ENCODE measurements at regions not wholly inside any gene's neighbourhood (a gene's known extent, or its start where the extent isn't known, plus 50 kb on each side); places are given as distances from the start of the nearest gene placed in this dataset.
"Not testable (repeated sequence)": the region's sequence is repeated elsewhere in the genome, so short reads cannot be mapped to it uniquely, and the experiment has no call there.

DNA sequence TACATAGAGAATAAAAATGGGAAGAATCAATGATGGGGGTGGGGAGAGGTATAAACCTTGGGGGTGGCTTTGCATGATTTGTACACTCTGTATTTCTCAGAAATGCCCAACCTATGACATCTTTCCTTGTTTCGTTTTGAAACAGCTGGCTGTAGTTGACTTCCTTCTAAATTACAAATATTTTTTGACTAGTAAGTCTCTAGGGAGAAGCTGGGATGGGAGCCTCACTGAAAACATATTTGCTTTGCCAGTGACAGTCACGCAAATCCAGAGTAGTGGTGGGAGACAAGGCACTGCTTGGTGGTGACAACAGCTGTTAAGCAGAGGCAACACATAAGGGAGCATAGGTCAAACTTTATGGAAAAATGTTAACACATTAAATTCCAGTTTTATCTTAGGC lies 440.5 kb downstream of the SEMA3D start:
- DNase-seq: no peak

DNA sequence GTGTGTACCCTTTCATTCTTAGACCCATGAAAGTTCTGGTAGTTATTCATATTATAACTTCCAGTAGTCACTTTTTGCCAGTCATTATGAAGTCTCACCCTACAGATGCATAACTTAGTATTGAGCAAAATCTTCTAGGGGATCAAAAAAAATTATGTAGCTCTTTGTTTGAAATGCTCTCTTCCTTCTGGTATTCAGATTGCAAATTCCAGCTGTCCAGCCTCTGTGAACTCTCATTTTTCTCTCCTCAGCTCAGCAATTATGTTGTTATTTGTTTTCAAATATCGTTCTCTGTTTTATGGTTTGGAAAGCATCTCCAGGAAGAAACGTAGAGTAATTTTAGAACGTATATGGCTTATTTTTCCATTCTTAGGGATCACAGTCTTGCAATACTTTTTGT lies 442.5 kb downstream of the SEMA3D start:
- DNase-seq: no peak
- intact Hi-C loops (cut with DNase I): no loop called here

More for the DNA sequence above, 440.5 kb downstream of the SEMA3D start:
- intact Hi-C loops (cut with DNase I): no loop called here

DNA sequence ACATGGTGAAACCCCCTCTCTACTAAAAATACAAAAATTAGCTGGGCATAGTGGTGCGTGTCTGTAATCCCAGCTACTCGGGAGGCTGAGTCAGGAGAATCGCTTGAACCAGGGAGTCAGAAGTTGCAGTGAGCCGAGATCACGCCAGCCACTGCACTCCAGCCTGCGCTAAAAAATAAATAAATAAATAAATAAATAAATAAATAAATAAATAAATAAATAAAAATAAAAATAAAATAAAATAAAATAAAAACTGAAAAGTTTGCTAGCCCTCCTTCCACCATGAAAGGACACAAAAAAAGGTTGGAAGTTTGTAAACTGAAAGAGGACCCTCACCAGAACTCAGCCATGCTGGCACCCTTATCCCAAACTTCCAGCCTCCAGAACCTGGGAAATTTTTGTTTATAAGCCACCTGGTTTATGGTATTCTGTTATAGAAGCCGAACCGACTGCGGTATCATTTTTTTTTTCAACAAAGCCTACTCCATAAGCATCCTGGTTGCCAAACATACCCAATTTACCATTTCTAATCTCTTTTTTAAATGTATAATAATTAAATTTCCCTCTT lies 448.2 kb downstream of the SEMA3D start:
- intact Hi-C loops (cut with DNase I): no loop called here
- no peak for DNase-seq

DNA sequence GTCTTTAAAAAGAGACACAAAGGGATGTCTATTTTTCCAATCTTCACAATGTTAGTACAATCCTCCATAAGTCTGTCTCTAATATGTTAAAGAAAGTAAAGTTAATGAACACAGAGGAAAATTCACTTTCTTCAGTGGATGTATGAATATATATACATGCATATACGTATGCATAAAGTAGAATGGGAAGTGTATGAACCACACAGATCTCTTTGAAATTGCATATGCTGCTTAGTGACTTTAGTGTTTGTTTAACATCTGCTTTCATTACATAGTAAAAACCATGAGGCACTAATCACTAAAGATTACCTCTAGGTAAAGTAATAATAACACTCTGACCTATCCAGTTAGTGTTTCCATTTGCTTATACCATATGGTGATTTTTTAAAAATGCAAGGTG lies 451.2 kb downstream of the SEMA3D start:
- intact Hi-C loops (cut with DNase I): no loop called here

DNA sequence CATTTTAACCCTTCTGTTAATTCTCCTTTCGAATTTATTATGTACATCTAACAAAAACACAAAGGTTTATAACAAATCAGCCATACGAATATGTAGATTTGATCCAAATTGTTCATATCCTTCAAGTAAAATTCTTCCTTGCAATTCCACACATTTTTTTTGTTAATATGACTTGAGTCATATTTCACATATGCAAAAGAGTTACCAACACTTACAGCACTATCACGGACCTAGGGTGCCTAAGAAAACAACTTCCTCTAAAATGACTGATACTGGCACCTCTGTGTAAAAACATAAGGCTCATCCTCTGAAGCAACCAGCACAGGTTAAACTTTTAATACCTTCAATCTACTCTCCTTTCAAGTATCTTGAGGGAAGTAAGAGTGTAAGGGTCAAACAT lies 451.8 kb downstream of the SEMA3D start:
- intact Hi-C loops (cut with DNase I): no loop called here
- DNase-seq: no peak

More for the DNA sequence above, 451.2 kb downstream of the SEMA3D start:
- no peak for DNase-seq

DNA sequence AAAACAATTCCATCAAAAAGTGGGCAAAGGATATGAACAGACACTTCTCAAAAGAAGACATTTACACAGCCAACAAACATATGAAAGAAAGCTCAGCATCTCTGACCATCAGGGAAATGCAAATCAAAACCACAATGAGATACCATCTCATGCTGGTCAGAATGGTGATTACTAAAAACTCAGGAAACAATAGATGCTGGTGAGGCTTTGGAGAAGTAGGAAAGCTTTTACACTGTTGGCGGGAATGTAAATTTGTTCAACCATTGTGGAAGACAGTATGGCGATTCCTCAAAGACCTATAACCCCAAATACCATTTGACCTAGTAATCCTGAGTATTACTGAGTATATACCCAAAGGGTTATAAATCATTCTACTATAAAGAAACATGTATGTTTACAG lies 452.9 kb downstream of the SEMA3D start:
- DNase-seq; intact Hi-C loops (cut with DNase I): not testable (repeated sequence)

DNA sequence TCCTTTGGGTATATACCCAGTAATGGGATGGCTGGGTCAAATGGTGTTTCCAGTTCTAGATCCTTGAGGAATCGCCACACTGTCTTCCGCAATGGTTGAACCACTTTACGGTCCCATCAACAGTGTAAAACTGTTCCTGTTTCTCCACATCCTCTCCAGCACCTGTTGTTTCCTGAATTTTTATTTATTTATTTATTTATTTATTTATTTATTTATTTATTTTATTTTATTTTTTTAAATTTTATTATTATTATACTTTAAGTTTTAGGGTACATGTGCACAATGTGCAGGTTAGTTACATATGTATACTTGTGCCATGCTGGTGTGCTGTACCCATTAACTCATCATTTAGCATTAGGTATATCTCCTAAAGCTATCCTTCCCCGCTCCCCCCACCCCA lies 456.0 kb downstream of the SEMA3D start:
- intact Hi-C loops (cut with DNase I); DNase-seq: not testable (repeated sequence)

DNA sequence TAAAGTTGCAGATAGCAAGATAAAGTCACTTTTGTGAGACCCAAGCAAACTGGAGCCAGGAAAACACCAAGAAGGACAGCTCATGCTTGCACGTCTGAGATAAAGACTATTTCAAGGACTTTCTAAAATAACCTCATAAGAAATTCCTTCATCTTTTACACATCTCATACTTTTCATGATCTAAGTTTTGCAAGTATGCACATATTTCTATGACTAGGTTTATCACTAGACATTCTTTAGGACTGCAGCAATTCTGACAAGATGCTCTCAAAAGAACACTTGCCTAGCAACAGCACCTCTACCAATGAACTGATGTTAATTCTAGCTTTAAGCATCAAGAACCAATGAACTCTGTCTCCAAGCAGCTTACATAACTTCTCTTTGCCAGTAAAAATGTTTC lies 457.6 kb downstream of the SEMA3D start:
- no peak for DNase-seq
- intact Hi-C loops (cut with DNase I): no loop called here

DNA sequence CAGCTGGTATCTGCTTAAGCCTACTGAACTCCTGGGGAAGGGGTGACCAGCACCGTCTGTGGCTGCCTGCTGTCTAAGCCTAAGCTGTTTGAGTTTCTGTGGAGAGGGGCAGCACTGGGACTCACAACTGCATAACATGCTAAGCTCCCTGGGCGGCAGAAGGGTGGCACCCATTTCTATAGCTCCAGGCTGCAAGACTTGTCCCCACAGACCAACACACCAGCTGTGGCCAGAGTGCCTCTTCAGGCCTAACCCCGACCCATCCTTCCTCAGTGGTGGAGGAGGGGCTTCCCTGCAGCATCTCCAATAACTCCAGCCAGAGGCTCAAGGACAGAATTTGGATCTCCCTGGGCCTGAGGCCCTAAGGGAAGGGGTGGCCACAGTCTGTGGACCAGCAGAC lies 464.1 kb downstream of the SEMA3D start:
- no peak for DNase-seq
- intact Hi-C loops (cut with DNase I): no loop called here

DNA sequence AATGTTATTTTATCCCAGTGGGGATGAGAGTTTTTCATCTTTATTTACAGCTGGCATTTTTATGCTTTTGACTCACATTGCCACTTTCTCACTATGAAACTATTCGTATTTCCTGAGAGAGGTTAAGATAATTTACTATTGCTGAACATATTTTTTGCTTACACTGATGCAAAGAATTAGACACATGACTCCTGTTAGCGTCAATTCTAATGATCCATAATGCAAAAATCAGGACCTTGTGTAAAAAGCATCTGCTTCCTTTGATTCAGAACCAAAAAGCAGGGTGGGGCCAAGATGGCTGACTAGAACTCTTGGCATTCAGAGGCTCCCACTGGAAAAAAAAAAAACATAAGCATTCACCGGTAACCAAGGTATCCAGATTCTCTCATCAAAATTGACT lies 464.8 kb downstream of the SEMA3D start:
- intact Hi-C loops (cut with DNase I): no loop called here
- DNase-seq: no peak

DNA sequence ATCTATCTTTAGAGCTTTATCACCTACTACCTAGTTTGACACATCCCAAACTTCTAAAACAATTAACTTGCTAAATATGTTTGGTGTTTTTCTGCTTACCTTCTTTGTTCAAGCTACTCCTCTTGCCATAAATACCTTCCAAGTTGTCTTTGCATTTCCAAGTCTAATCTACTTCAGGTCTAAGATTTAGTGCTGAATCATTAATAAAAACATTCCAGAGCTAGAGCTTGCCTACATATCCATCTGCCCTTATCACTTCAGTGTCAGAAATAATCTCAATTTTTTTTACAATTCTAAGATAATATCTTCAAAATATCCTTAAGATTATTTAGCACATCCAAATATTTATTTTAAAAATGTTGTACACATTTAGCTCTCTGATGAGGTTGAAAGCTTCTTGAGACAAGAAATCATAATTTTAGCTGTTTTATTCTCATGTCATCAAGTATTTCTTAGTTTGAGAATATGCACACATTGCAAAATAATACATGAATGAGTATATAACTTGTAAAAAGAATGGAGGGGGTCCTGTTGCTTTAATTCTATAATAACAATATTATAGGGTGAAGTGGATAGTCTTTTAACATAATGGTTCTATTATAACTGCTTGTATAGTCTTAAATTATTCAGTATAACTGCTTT lies 466.3 kb downstream of the SEMA3D start:
- DNase-seq: no peak
- intact Hi-C loops (cut with DNase I): no loop called here

DNA sequence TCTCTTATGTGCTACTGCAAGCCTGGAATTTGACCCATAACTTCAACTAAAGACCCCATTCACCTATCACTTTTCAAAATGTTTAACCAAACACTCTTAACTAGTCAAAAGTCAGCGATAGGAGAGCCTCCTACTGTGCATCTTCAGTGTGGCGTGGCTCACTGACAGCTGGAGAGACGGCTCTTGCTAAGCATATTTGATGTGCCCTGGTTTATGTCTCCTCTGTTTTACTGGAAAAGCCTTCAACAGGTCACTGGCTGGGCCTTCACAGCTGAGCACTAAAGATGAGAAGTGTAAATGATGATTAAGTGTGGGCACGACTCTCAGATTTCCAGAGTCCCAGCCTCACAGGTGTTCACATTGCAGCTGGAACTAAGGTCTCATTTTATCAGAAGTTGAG lies 472.1 kb downstream of the SEMA3D start:
- intact Hi-C loops (cut with DNase I): no loop called here
- peak in 1 of 10 donors; percentile 25 for DNase-seq

DNA sequence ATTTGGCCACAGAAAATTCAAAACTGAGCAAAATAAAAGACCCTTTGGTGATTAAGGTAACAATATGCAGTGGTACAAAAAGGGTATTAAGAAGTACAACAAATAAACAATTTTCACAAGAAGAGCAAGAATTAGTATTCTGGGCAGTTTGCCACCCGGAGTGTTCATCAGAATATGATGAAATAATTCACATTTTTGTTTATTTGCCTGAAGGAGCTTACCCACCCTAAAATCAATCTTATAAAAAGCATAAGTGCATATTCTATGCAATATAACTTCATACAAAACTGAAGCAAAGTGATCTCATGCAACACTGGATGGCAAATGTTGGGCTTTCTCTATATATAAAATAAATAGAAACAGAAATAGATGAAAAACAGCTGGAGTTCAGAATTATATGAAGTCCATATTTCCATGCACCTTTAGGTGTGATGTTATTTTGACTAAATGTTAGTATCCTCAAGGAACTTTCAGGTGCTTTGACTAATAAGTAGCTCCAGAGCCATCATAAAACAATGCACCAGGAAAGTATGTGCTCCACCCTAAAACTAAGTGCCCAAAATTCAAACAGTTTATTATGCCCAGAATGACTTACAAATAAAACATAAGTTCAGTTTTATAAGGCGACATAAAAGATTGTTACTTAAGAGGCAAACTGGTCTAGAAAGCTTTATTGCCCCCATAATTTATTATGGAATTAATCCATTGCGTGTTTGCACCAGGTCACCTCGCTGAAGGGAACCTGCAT lies 474.3 kb downstream of the SEMA3D start:
- intact Hi-C loops (cut with DNase I): no loop called here
- no peak for DNase-seq

DNA sequence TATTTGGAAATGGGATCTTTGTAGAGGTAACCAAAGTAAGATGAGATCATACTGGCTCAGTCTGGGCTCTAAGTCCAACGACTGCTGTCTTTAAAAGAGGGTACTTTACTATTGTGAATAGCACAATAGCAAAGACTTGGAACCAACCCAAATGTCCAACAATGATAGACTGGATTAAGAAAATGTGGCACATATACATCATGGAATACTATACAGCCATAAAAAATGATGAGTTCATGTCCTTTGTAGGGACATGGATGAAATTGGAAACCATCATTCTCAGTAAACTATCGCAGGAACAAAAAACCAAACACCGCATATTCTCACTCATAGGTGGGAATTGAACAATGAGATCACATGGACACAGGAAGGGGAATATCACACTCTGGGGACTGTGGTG lies 476.3 kb downstream of the SEMA3D start:
- DNase-seq; intact Hi-C loops (cut with DNase I): not testable (repeated sequence)

DNA sequence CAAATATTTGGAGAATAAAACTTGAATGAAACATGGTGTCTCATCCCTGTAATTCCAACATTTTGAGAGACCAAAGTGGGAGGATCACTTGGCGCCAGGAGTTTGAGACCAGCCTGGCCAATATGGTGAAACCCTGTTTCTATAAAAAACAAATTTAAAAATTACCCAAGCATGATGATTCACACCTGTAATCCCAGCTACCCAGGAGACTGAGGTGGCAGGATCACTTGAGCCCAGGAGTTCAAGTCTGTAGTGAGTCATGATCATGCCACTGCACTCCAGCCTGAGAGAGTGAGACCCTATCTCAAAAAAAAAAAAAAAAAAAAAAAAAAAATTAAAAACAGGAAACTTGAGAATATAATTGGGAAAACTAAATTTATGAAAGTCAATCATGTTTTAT lies 481.1 kb downstream of the SEMA3D start:
- intact Hi-C loops (cut with DNase I): no loop called here

DNA sequence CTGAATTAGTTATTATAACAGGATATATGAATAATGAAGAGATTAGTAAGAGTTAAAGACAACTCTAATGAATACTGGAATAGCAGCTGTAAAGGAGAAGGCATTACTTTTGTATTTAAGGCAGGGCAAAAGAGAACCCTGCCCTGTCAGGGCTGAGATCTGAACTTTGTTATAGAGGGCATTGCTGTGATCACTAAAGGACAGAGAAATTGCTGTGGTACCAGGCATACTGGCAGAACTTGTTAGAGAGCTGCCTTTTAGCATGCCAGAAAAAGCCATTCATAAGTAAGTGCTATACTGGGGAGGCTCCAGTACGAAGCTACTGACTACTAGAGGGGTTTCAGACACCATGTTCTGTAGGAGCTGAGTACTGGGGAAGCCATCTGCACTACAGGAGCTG lies 481.8 kb downstream of the SEMA3D start:
- no peak for DNase-seq
- intact Hi-C loops (cut with DNase I): no loop called here

More for the DNA sequence above, 481.1 kb downstream of the SEMA3D start:
- no peak for DNase-seq

DNA sequence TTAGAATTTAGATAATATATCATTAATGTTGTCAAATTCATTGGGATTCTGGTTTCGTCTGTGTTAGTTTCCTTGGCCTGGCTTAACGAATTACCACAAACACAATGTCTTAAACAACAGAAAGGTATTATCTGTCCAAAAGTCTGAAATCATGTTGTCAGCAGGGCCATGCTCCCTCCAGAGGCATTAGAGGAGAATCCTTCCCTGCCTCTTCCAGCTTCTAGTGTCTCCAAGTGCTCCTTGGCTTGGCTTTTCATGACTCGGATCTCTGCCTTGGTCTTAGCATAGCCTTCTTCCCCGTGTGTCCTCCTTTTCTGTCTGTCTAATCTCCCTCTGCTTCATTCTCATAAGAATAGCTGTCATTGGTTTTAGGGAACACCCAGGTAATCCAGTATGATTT lies 482.5 kb downstream of the SEMA3D start:
- intact Hi-C loops (cut with DNase I): no loop called here
- DNase-seq: no peak

DNA sequence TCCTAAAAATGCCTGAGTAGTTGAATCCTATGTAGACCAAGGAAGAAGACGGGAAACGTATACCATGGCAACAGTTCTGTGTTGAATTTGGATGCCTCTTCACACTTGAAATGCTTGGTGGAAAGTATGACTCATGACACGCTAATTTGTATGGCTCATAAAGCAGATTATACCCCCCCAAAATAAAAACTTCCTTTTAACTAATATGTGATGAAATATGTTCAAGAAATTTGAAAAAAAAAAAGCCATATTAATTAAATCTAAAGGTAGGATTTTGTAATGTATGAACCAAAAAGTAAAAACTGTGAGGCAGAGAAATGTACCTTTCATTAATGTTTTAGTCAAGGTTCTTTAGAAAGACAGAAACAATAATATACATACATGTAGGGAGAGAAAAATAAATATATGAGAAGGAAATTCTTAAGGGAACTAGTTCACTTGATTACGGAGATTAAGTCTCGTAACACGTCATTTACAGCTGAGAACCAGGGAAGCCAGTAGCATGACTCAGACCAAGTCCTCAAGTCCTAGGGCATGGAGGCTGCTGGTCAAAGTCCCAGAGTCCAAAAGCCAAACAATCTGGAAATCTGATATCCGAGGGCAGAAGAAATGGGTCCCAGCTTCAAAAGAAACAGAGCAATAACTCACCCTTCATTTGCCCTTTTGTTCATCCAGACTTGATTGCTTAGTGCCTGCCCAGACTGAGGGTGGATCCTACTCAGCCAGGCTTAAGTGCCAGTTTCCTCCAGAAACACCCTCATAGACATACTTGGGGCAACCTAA lies 485.1 kb downstream of the SEMA3D start:
- no peak for DNase-seq
- intact Hi-C loops (cut with DNase I): no loop called here

DNA sequence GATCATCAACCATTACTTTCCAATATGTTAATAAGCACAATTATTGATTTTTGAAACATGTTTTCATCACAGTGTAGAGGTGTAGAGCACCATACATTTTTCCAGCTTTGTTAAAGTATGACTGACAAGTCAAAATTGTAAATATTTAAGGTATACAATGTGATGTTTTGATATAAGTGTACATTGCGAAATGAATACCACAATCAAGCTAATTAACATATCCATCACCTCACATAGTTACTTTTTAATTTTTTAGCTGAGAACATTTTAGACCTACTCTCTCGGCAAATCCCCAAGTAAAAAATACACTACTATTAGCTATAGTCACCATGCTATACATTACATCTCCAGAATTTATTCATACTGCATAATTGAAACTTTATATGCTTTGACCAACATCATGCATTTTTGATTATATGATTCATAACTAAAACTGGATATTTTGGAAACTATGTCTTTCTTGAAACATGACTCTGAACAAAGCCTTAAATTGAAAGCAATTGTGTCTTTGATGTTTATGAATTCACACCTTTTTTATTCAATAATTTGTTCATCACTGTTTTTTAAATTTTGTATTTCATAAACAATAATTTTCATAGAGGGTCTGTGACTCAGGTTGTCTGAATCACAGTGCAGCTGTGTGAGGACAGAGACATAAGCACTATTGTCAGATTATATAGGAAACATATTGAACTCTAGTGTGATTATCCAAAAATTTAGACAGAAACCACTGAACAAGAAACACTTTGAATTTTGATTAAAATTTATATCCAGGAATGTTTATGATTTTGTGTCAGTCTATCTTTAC lies 486.1 kb downstream of the SEMA3D start:
- intact Hi-C loops (cut with DNase I): no loop called here

DNA sequence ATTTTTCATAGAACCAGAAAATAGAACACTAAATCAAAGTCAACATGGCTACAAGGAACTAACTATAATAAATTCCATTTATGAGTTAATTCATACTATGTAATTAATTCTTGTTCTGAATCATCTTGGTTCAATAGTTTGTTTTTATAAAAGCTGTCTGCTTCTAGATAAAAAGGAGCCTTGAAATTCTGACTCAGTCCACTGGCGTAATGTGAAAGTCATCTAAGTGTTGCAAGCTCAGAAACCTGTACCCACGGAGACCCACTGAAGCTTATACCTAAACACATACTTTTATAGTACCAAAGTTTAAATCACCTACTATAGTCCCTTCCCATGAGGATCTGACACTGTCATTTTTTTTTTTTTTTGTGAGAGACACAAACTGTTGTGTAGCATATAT lies 489.4 kb downstream of the SEMA3D start:
- intact Hi-C loops (cut with DNase I): no loop called here
- no peak for DNase-seq

More for the DNA sequence above, 486.1 kb downstream of the SEMA3D start:
- no peak for DNase-seq
